Nephron (organoid): ENCODE measurements at regions not wholly inside any gene's neighbourhood (a gene's known extent, or its start where the extent isn't known, plus 50 kb on each side); places are given as distances from the start of the nearest gene placed in this dataset.

Experiments used
- H3K27ac Mint-ChIP-seq, 3 experiments: 2 replicates each; pipeline ENCODE4 v1.8.0; 2020; ENCODE audit warnings: mixed read lengths in 3 of 3, mild to moderate bottlenecking in 2 of 3, moderate library complexity in 1 of 3
- H3K27me3 Mint-ChIP-seq: 2 replicates; pipeline ENCODE4 v1.8.0; 2021; ENCODE audit warnings: low read depth, mild to moderate bottlenecking, moderate library complexity, mixed read lengths
- H3K36me3 Mint-ChIP-seq: 2 replicates; pipeline ENCODE4 v1.8.0; 2020; ENCODE audit warnings: low read depth, mixed read lengths
- H3K4me1 Mint-ChIP-seq: 2 replicates; pipeline ENCODE4 v1.8.0; 2020; ENCODE audit warnings: mixed read lengths
- H3K4me3 Mint-ChIP-seq, 3 experiments: 2 replicates each; pipeline ENCODE4 v1.8.0; 2020; ENCODE audit warnings: mild to moderate bottlenecking in 3 of 3, mixed read lengths in 3 of 3, moderate library complexity in 2 of 3
- H3K9me3 Mint-ChIP-seq: 2 replicates; pipeline ENCODE4 v1.8.0; 2020; ENCODE audit warnings: mixed read lengths
- TF ChIP-seq, protein P1 (sequence below), 3 experiments: fragments of 200-600 bp; sonication (generic); IDR thresholded peaks; one replicate each; pipeline ENCODE4 v1.5.0; 2021; ENCODE audit warnings: antibody characterized with exemption in 3 of 3; ENCODE audit not compliant: unreplicated experiment in 3 of 3

DNA sequence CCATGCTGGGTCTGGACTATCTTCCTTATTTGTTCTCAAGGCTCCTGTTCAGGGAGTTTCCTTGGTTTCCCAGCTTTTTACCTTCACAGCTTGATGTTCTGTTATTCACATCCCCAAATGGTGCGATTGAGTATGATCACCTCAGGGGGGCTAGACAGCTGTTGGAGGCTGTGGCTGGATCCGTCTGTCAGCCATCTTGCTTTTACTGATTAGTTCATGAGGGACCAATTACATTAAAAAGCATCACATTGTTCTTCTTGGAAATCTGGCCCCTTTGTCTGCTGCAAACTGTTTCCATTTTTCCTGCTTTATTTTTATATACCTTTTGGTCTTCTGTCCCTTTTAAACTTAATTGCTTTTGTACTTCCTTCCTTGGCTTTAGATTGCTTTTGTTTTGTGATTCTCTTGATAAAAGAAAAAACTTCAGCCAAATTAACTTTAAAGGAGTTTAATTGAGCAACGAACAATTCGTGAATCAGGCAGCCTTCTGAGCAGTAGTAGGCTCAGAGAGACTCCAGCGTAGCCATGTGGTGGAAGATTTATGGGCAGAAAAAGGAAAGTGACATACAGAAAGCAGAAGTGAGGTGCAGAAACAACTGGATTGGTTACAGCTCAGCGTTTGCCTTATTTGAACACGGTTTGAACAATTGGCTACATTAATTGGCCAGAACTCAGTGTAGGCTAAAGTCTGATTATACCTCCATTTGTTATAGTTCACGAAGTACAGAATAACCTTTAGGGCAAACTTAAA is 208.7 kb downstream of the AEBP2 start:
- TF ChIP-seq, protein P1, sequence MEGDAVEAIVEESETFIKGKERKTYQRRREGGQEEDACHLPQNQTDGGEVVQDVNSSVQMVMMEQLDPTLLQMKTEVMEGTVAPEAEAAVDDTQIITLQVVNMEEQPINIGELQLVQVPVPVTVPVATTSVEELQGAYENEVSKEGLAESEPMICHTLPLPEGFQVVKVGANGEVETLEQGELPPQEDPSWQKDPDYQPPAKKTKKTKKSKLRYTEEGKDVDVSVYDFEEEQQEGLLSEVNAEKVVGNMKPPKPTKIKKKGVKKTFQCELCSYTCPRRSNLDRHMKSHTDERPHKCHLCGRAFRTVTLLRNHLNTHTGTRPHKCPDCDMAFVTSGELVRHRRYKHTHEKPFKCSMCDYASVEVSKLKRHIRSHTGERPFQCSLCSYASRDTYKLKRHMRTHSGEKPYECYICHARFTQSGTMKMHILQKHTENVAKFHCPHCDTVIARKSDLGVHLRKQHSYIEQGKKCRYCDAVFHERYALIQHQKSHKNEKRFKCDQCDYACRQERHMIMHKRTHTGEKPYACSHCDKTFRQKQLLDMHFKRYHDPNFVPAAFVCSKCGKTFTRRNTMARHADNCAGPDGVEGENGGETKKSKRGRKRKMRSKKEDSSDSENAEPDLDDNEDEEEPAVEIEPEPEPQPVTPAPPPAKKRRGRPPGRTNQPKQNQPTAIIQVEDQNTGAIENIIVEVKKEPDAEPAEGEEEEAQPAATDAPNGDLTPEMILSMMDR (IDR thresholded peaks at IDR 0.05; ENCODE audit: unreplicated experiment in 3 of 3) = no peak
- peak overlapping the region; percentile 14 to 25 (median 23) for H3K27ac Mint-ChIP-seq

DNA sequence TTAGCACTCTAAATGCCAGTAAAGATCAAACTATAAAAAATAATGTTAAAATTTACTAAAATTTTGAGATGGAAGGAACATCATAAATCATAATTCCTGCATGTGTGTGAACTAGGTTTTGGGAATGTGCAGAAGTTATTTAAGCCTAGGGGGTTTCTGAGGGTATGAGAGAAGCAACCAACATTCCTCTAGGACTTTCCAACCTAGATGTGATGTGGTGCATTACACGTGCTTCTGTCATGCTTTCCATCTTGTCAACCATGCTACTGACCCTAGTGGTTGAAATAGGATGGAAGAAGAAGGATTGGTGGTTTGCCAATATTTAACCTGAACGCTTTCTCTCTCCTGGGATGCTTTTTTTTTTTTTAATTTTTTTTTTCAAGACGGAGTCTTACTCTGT is 209.3 kb downstream of the AEBP2 start:
- TF ChIP-seq, protein P1 (IDR thresholded peaks at IDR 0.05; ENCODE audit: unreplicated experiment in 3 of 3) = no peak
- Mint-ChIP-seq H3K9me3 (peaks cover 24% of the 10 kb centered on the region), H3K27ac (peak overlapping the region in 1 of 3 experiments; percentile 25), H3K36me3 (peaks cover 11% of the 10 kb centered on the region), H3K4me1 (peaks cover 32% of the 10 kb centered on the region), H3K4me3 (no peak overlapping the region), H3K27me3 (no peaks in the 10 kb centered on the region)

More for the DNA sequence above, 208.7 kb downstream of the AEBP2 start:
- peaks cover 35% of the 10 kb centered on the region for H3K4me1 Mint-ChIP-seq
- H3K36me3 Mint-ChIP-seq = peaks cover 11% of the 10 kb centered on the region
- peaks cover 25% of the 10 kb centered on the region for H3K9me3 Mint-ChIP-seq
- H3K4me3 Mint-ChIP-seq = no peak overlapping the region
- no peaks in the 10 kb centered on the region for H3K27me3 Mint-ChIP-seq

DNA sequence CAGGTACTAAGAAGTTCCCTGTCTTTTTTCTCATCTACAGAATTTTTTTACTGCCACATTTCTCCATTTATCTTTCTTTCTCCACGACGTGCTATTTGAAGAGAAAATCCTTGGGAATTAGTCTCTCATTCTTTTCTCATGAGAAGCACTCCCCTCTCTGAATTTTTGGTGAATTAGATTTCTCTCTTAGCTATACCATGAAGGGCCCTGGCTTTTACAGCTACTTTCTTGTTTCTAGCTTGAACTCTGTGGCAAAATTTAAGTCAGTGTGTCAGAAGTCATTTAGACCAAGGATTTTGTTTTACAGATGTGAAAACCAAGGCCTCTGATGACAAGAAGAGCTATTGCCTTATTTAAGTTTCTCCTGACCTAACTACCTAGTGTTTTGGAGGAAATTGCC is 213.1 kb downstream of the AEBP2 start:
- peaks cover 44% of the 10 kb centered on the region for H3K4me1 Mint-ChIP-seq
- peaks cover 11% of the 10 kb centered on the region for H3K9me3 Mint-ChIP-seq
- TF ChIP-seq, protein P1 (IDR thresholded peaks at IDR 0.05; ENCODE audit: unreplicated experiment in 3 of 3) = no peak
- H3K27me3 Mint-ChIP-seq = no peaks in the 10 kb centered on the region
- H3K36me3 Mint-ChIP-seq = no peaks in the 10 kb centered on the region
- H3K27ac Mint-ChIP-seq = peak overlapping the region; percentile 17 to 41 (median 33)
- no peak overlapping the region for H3K4me3 Mint-ChIP-seq

DNA sequence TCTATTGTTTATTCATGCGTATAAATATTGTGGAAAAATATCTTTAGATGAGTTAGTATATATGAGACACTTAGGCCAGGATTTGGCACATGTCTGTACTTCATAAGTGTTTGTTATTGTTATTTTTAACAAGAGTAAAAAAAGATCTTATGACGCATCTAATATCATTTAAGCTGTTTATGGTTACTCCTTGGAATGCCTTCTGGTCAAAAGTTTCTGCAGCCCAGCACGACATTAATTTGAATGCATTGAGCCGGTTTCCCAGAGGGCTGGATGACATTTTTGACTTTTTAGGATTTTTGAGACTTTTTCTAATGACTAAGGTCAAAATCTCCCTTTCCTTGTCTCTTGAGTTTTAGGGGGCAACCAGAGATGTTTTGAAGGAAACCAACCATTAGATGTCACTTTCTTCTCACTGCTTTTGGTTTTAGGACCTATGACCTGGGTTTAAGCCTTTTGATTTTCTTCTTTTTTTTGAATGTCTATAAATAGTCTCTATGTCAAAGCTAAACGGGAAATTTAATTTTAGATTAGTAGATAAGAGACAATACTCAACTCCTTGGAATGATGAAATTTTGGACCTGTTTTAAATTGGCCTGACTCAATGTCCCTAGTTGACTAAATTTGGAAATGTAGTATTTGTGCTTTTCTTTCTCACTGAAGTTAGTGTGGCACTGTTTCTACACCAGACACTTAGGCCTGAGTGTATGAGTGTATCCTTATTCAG is 215.5 kb downstream of the AEBP2 start:
- TF ChIP-seq, protein P1 (IDR thresholded peaks at IDR 0.05; ENCODE audit: unreplicated experiment in 3 of 3) = no peak
- Mint-ChIP-seq H3K36me3 (no peaks in the 10 kb centered on the region), H3K4me1 (peaks cover 44% of the 10 kb centered on the region), H3K27ac (peak overlapping the region in 2 of 3 experiments; percentile 8 to 14), H3K27me3 (no peaks in the 10 kb centered on the region), H3K9me3 (peaks cover 3% of the 10 kb centered on the region), H3K4me3 (no peak overlapping the region)

DNA sequence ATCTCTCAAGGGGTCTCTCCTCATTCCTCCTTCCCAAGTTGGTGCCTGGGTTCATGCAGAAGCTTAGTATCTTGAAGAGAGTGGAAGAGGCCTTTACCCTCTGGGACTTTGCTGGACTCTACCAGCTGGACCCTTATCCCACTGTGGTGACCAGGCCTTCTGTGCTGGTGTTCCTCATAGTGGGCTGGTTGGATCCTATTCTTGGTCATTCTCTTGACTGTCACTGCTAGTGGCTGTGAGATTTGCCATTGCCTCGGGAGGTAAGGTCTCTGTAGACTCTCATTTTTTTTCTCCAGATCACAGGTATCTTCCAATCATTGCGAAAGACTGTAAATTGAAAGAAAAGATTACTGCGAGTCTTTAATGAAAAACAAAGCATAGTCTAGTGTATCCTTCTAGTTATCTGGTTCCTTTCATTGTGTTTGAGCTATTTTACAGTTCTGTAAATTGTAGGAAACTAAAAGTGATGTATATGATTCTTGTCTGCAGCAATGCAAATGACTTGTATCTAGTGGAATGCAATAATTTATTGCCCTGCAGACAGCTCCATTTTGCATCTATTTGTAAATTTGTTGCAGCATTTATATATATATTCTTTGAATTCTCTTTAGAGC is 217.9 kb downstream of the AEBP2 start:
- Mint-ChIP-seq H3K4me3 (no peak overlapping the region), H3K36me3 (no peaks in the 10 kb centered on the region), H3K9me3 (no peaks in the 10 kb centered on the region), H3K27me3 (no peaks in the 10 kb centered on the region), H3K27ac (peak overlapping the region in 2 of 3 experiments; percentile 53 to 93), H3K4me1 (peaks cover 40% of the 10 kb centered on the region)
- TF ChIP-seq, protein P1 (IDR thresholded peaks at IDR 0.05; ENCODE audit: unreplicated experiment in 3 of 3) = no peak
